ENCODE measurements at regions not wholly inside any gene's neighbourhood (a gene's known extent, or its start where the extent isn't known, plus 50 kb on each side); places are given as distances from the start of the nearest gene placed in this dataset.
"Not testable (repeated sequence)": the region's sequence is repeated elsewhere in the genome, so short reads cannot be mapped to it uniquely, and the experiment has no call there.

DNA sequence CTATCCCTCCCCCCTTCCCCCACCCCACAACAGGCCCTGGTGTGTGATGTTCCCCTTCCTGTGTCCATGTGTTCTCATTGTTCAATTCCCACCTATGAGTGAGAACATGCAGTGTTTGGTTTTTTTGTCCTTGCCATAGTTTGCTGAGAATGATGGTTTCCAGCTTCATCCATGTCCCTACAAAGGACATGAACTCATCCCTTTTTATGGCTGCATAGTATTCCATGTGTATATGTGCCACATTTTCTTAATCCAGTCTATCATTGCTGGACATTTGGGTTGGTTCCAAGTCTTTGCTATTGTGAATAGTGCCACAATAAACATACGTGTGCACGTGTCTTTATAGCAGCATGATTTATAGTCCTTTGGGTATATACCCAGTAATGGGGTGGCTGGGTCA lies 52.3 kb upstream of the MAN1A2 start:
- not testable (repeated sequence) for H3K36me3 Mint-ChIP-seq
- CTCF ChIA-PET = interaction anchor here (0.8 kb wide), 1 partner anchor 581 kb away, joined by 3 read pairs; no protein-coding TSS in a partner anchor

DNA sequence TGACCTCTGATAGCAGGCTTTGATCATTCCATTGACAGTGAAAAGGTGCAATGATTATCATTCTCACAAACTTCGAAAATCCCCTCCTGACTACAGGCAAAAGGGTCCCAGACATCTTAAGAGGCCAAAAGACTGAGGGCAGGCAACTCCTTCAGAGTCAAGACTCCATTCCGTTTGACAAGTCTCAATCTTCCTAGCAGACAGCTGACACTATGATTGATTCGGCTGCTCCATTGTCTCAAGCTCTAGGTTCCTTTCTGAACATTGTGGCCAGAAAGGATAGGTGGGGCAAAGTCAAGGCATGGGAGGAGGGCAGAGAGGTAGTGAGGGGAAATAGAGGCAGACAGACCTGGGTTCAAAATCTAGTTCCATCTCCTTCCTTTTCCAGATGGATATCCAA lies 53.7 kb upstream of the MAN1A2 start:
- CTCF ChIA-PET = no interaction called here

More for the DNA sequence above, 52.3 kb upstream of the MAN1A2 start:
- H3K36me3 ChIP-seq (ENCODE audit: control insufficient read depth in 2 of 3, insufficient read depth in 3 of 3, low read length in 3 of 3); H3K27me3 Mint-ChIP-seq; H3K4me3 ChIP-seq (ENCODE audit: low read length); H3K4me3 Mint-ChIP-seq; H3K27ac ChIP-seq (ENCODE audit: low read depth, low read length); H3K27me3 ChIP-seq (ENCODE audit: control insufficient read depth in 2 of 2, insufficient read depth in 2 of 2, low read length in 2 of 2); H3K27ac Mint-ChIP-seq; H3K4me1 ChIP-seq (ENCODE audit: control insufficient read depth in 2 of 2, insufficient read depth in 2 of 2, low read length in 2 of 2); ATAC-seq; H3K9me3 ChIP-seq (ENCODE audit: control insufficient read depth in 2 of 3, low read length in 3 of 3); POLR2A ChIA-PET; DNase-seq; H3K4me1 Mint-ChIP-seq; H3K9me3 Mint-ChIP-seq: not testable (repeated sequence)
- intact Hi-C loops (cut with micrococcal nuclease) = loop anchor here in 1 of 2 donors (10.0 kb wide), 1 partner anchor 180 kb away; no protein-coding TSS in a partner anchor

DNA sequence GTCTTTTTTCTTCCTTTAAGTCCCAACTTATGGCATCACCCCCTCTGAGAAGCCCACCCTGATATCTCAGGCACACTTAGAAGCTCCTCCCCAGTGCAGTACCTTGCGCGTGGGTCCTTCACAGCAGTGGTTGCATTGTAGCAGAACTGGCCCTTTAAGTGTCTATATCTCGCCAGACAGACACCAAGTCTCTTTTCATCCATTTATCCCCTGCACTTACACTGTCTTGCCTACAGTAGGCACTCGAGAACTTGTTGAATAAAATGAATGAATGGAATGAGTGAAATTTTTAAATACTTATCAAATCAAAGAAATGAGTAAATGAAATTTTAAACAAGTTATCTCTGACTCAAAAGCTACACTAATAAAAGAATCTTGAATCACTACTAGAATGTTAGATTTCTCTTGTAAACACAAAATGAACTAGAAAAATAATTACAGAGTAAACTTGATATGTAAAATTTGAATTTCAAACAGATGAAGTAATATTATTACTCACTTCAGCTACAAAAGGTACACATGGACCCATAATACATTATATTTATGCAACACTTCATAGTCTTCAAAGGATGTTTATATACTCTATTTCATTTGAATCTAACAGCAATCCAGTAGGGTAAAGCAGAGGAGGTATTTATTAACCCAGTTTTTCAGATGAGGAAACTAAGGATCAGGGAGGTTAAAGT lies 54.7 kb upstream of the MAN1A2 start:
- Histone ChIP-seq H3K9me3 (ENCODE audit: control insufficient read depth in 2 of 3, low read length in 3 of 3) (no peaks in the 10 kb centered on the region), H3K27me3 (ENCODE audit: control insufficient read depth in 2 of 2, insufficient read depth in 2 of 2, low read length in 2 of 2) (no peaks in the 10 kb centered on the region), H3K27ac (ENCODE audit: low read depth, low read length) (no peak overlapping the region), H3K4me3 (ENCODE audit: low read length) (no peak overlapping the region), H3K4me1 (ENCODE audit: control insufficient read depth in 2 of 2, insufficient read depth in 2 of 2, low read length in 2 of 2) (no peaks in the 10 kb centered on the region), H3K36me3 (ENCODE audit: control insufficient read depth in 2 of 3, insufficient read depth in 3 of 3, low read length in 3 of 3) (no peaks in the 10 kb centered on the region)
- Mint-ChIP-seq H3K4me1 (peaks cover 0 to 2% (median 0%) of the 10 kb centered on the region in 7 donors), H3K4me3 (no peak overlapping the region), H3K9me3 (no peaks in the 10 kb centered on the region), H3K36me3 (no peaks in the 10 kb centered on the region), H3K27ac (no peak overlapping the region), H3K27me3 (peaks cover 0 to 11% (median under 1%) of the 10 kb centered on the region in 5 donors)
- ATAC-seq (no peak), DNase-seq (peak in 6 of 9 donors; percentile 3 to 41 (median 18))
- intact Hi-C loops (cut with micrococcal nuclease) = loop anchor here in 1 of 2 donors (1.0 to 10.0 kb wide), 2 partner anchors 182 to 447 kb away; no protein-coding TSS in a partner anchor
- POLR2A ChIA-PET = interaction anchor here (0.6 kb wide), 1 partner anchor 55 kb away, joined by 3 read pairs; the partner anchor contains the start of gene MAN1A2
- CTCF ChIA-PET = no interaction called here

More for the DNA sequence above, 53.7 kb upstream of the MAN1A2 start:
- peaks cover 0 to 4% (median 0%) of the 10 kb centered on the region in 11 donors for H3K9me3 Mint-ChIP-seq
- H3K9me3 ChIP-seq (ENCODE audit: control insufficient read depth in 2 of 3, low read length in 3 of 3) = no peaks in the 10 kb centered on the region
- no peaks in the 10 kb centered on the region for H3K4me1 ChIP-seq (ENCODE audit: control insufficient read depth in 2 of 2, insufficient read depth in 2 of 2, low read length in 2 of 2)
- H3K27me3 ChIP-seq (ENCODE audit: control insufficient read depth in 2 of 2, insufficient read depth in 2 of 2, low read length in 2 of 2) = no peaks in the 10 kb centered on the region
- H3K36me3 ChIP-seq (ENCODE audit: control insufficient read depth in 2 of 3, insufficient read depth in 3 of 3, low read length in 3 of 3) = no peaks in the 10 kb centered on the region
- no peak overlapping the region for H3K4me3 Mint-ChIP-seq
- no peak overlapping the region for H3K27ac ChIP-seq (ENCODE audit: low read depth, low read length)
- H3K27me3 Mint-ChIP-seq = peaks cover 0 to 7% (median 4%) of the 10 kb centered on the region in 5 donors
- no peak overlapping the region for H3K27ac Mint-ChIP-seq
- H3K36me3 Mint-ChIP-seq = no peaks in the 10 kb centered on the region
- intact Hi-C loops (cut with micrococcal nuclease) = loop anchor here in 1 of 2 donors (10.0 kb wide), 1 partner anchor 181 kb away; no protein-coding TSS in a partner anchor
- peaks cover 0 to 2% (median 0%) of the 10 kb centered on the region in 7 donors for H3K4me1 Mint-ChIP-seq
- POLR2A ChIA-PET = no interaction called here
- DNase-seq (no peak), ATAC-seq (no peak)
- H3K4me3 ChIP-seq (ENCODE audit: low read length) = no peak overlapping the region

DNA sequence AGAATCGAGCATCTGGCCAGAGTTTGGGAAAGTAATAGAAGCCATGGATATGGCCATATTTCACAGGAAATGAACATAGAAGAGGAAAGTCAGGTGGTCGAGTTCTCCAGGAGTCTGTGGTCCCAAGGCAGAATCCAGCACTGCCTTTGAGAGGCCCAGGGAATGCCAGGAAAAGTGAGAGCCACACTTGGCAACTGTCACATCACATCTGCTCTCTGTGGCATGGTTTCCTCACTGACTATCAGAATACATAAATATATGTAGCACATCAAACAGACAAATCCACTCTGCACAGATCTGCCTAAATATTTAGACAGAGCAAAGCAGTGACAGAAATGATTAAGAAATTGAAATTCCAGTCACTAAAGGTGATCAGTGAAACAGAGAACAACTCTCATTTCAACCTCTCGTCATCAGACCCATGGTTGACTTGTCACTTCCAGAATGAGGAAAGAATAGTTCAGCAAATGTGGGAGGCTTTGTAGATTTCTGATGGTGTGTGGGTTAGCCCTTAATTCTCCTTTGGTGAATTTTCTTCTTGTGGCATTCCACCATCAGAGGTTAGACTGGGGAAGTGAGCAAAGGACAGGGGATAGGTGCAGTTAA lies 58.8 kb upstream of the MAN1A2 start:
- ChIA-PET CTCF (no interaction called here), POLR2A (no interaction called here)
- peaks cover 0 to 2% (median 0%) of the 10 kb centered on the region in 7 donors for H3K4me1 Mint-ChIP-seq
- no peak overlapping the region for H3K27ac ChIP-seq (ENCODE audit: low read depth, low read length)
- H3K4me3 ChIP-seq (ENCODE audit: low read length) = no peak overlapping the region
- intact Hi-C loops (cut with micrococcal nuclease) = no loop called here
- H3K4me1 ChIP-seq (ENCODE audit: control insufficient read depth in 2 of 2, insufficient read depth in 2 of 2, low read length in 2 of 2) = no peaks in the 10 kb centered on the region
- no peaks in the 10 kb centered on the region for H3K36me3 ChIP-seq (ENCODE audit: control insufficient read depth in 2 of 3, insufficient read depth in 3 of 3, low read length in 3 of 3)
- H3K9me3 ChIP-seq (ENCODE audit: control insufficient read depth in 2 of 3, low read length in 3 of 3) = no peaks in the 10 kb centered on the region
- H3K9me3 Mint-ChIP-seq = peaks cover 0 to under 1% (median 0%) of the 10 kb centered on the region in 11 donors
- no peaks in the 10 kb centered on the region for H3K36me3 Mint-ChIP-seq
- ATAC-seq (no peak), DNase-seq (no peak)
- H3K4me3 Mint-ChIP-seq = no peak overlapping the region
- peaks cover 0 to 12% (median 0%) of the 10 kb centered on the region in 5 donors for H3K27me3 Mint-ChIP-seq
- H3K27me3 ChIP-seq (ENCODE audit: control insufficient read depth in 2 of 2, insufficient read depth in 2 of 2, low read length in 2 of 2) = no peaks in the 10 kb centered on the region
- no peak overlapping the region for H3K27ac Mint-ChIP-seq

- no peaks in the 10 kb centered on the region for H3K27me3 Mint-ChIP-seq
- H3K4me1 Mint-ChIP-seq = no peaks in the 10 kb centered on the region
- ATAC-seq (no peak), DNase-seq (no peak)
- Histone ChIP-seq H3K27ac (ENCODE audit: low read depth, low read length) (no peak overlapping the region), H3K4me3 (ENCODE audit: low read length) (no peak overlapping the region), H3K9me3 (ENCODE audit: control insufficient read depth in 2 of 3, low read length in 3 of 3) (no peaks in the 10 kb centered on the region), H3K36me3 (ENCODE audit: control insufficient read depth in 2 of 3, insufficient read depth in 3 of 3, low read length in 3 of 3) (no peaks in the 10 kb centered on the region), H3K27me3 (ENCODE audit: control insufficient read depth in 2 of 2, insufficient read depth in 2 of 2, low read length in 2 of 2) (no peaks in the 10 kb centered on the region), H3K4me1 (ENCODE audit: control insufficient read depth in 2 of 2, insufficient read depth in 2 of 2, low read length in 2 of 2) (no peaks in the 10 kb centered on the region)
- POLR2A ChIA-PET = no interaction called here
- H3K9me3 Mint-ChIP-seq = peaks cover 0 to 20% (median 1%) of the 10 kb centered on the region in 11 donors
- intact Hi-C loops (cut with micrococcal nuclease) = no loop called here
- no peak overlapping the region for H3K27ac Mint-ChIP-seq
- CTCF ChIA-PET = no interaction called here
- peaks cover 0 to 3% (median 0%) of the 10 kb centered on the region in 5 donors for H3K36me3 Mint-ChIP-seq
- no peak overlapping the region for H3K4me3 Mint-ChIP-seq
These were observed 65.3 kb upstream of the MAN1A2 start for GRCh38 chr1:117301901-117302300.

DNA sequence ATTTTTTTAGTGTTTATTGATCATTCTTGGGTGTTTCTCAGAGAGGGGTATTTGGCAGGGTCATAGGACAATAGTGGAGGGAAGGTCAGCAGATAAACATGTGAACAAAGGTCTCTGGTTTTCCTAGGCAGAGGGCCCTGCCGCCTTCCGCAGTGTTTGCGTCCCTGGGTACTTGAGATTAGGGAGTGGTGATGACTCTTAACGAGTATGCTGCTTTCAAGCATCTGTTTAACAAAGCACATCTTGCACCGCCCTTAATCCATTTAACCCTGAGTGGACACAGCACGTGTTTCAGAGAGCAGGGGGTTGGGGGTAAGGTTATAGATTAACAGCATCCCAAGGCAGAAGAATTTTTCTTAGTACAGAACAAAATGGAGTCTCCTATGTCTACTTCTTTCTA lies 67.1 kb upstream of the MAN1A2 start:
- POLR2A ChIA-PET; H3K36me3 ChIP-seq (ENCODE audit: control insufficient read depth in 2 of 3, insufficient read depth in 3 of 3, low read length in 3 of 3); H3K4me1 Mint-ChIP-seq; H3K4me1 ChIP-seq (ENCODE audit: control insufficient read depth in 2 of 2, insufficient read depth in 2 of 2, low read length in 2 of 2); H3K4me3 ChIP-seq (ENCODE audit: low read length); CTCF ChIA-PET; ATAC-seq; DNase-seq; H3K27ac ChIP-seq (ENCODE audit: low read depth, low read length); H3K27me3 ChIP-seq (ENCODE audit: control insufficient read depth in 2 of 2, insufficient read depth in 2 of 2, low read length in 2 of 2); H3K9me3 ChIP-seq (ENCODE audit: control insufficient read depth in 2 of 3, low read length in 3 of 3); H3K36me3 Mint-ChIP-seq; intact Hi-C loops (cut with micrococcal nuclease); H3K4me3 Mint-ChIP-seq; H3K27me3 Mint-ChIP-seq; H3K27ac Mint-ChIP-seq: not testable (repeated sequence)
- peaks cover 0 to 20% (median 1%) of the 10 kb centered on the region in 11 donors for H3K9me3 Mint-ChIP-seq
